Activated CD8-positive, alpha-beta memory T cell treated with anti-CD3 and anti-CD28 coated beads for 36 hours (primary cell): ENCODE measurements at regions not wholly inside any gene's neighbourhood (a gene's known extent, or its start where the extent isn't known, plus 50 kb on each side); places are given as distances from the start of the nearest gene placed in this dataset.
"Not testable (repeated sequence)": the region's sequence is repeated elsewhere in the genome, so short reads cannot be mapped to it uniquely, and the experiment has no call there.

Experiments used
- CTCF ChIA-PET: fragments of 350-600 bp; sonication (Branson Sonifier 250); formaldehyde crosslinking; loops from one replicate; lab custom pipeline; 2021; ENCODE audit warnings: antibody characterized with exemption; lab: Charles Lee
- POLR2A ChIA-PET: fragments of 350-600 bp; sonication (Branson Sonifier 250); formaldehyde crosslinking; loops from one replicate; lab custom pipeline; 2021; ENCODE audit warnings: antibody characterized with exemption; lab: Charles Lee

- POLR2A ChIA-PET, result no interaction called here
- CTCF ChIA-PET, result no interaction called here
Observed at GRCh38 chr5:174616036-174616435, 108.3 kb upstream of the MSX2 start.

- CTCF ChIA-PET, result no interaction called here
- POLR2A ChIA-PET, result no interaction called here
Observed at GRCh38 chr5:174617285-174617684, 107.1 kb upstream of the MSX2 start.

GRCh38 chr5:174617910-174618309 is 106.5 kb upstream of the MSX2 start:
- CTCF ChIA-PET, result no interaction called here
- POLR2A ChIA-PET, result no interaction called here

GRCh38 chr5:174618589-174618988 is 105.8 kb upstream of the MSX2 start:
- ChIA-PET POLR2A (no interaction called here), CTCF (no interaction called here)

- ChIA-PET CTCF (no interaction called here), POLR2A (no interaction called here)
Observed at GRCh38 chr5:174622067-174622466, 102.3 kb upstream of the MSX2 start.

- ChIA-PET CTCF (no interaction called here), POLR2A (no interaction called here)
Observed at GRCh38 chr5:174623018-174623417, 101.4 kb upstream of the MSX2 start.

- CTCF ChIA-PET, result no interaction called here
- POLR2A ChIA-PET, result no interaction called here
Observed at GRCh38 chr5:174623433-174624019, 100.9 kb upstream of the MSX2 start.

- CTCF ChIA-PET, result no interaction called here
- POLR2A ChIA-PET, result no interaction called here
Observed at GRCh38 chr5:174624733-174625522, 99.5 kb upstream of the MSX2 start.

- POLR2A ChIA-PET, result no interaction called here
- CTCF ChIA-PET, result no interaction called here
Observed at GRCh38 chr5:174625591-174626350, 98.6 kb upstream of the MSX2 start.

- CTCF ChIA-PET, result no interaction called here
Observed at GRCh38 chr5:174626369-174626920, 97.9 kb upstream of the MSX2 start.

GRCh38 chr5:174636094-174636493 is 88.3 kb upstream of the MSX2 start:
- CTCF ChIA-PET, result no interaction called here
- POLR2A ChIA-PET, result no interaction called here

More at GRCh38 chr5:174626369-174626920, 97.9 kb upstream of the MSX2 start:
- POLR2A ChIA-PET, result no interaction called here

- ChIA-PET POLR2A (no interaction called here), CTCF (no interaction called here)
Observed at GRCh38 chr5:174642816-174643405, 81.5 kb upstream of the MSX2 start.

GRCh38 chr5:174644436-174644835 is 79.9 kb upstream of the MSX2 start:
- POLR2A ChIA-PET, result no interaction called here
- CTCF ChIA-PET, result no interaction called here

- ChIA-PET POLR2A (no interaction called here), CTCF (no interaction called here)
Observed at GRCh38 chr5:174644923-174645322, 79.5 kb upstream of the MSX2 start.

GRCh38 chr5:174645677-174646076 is 78.7 kb upstream of the MSX2 start:
- POLR2A ChIA-PET, result no interaction called here

GRCh38 chr5:174648618-174649017 is 75.8 kb upstream of the MSX2 start:
- POLR2A ChIA-PET, CTCF ChIA-PET: not testable (repeated sequence)

More at GRCh38 chr5:174645677-174646076, 78.7 kb upstream of the MSX2 start:
- CTCF ChIA-PET, result no interaction called here

GRCh38 chr5:174649391-174649790 is 75.0 kb upstream of the MSX2 start:
- ChIA-PET POLR2A (no interaction called here), CTCF (no interaction called here)

GRCh38 chr5:174654442-174654841 is 69.9 kb upstream of the MSX2 start:
- POLR2A ChIA-PET, result no interaction called here
- CTCF ChIA-PET, result no interaction called here

GRCh38 chr5:174655351-174655750 is 69.0 kb upstream of the MSX2 start:
- ChIA-PET POLR2A (no interaction called here), CTCF (no interaction called here)
